Activated CD4-positive, alpha-beta T cell treated with anti-CD3 and anti-CD28 coated beads for 4 hours (primary cell): ENCODE measurements at regions not wholly inside any gene's neighbourhood (a gene's known extent, or its start where the extent isn't known, plus 50 kb on each side); places are given as distances from the start of the nearest gene placed in this dataset.
"Not testable (repeated sequence)": the region's sequence is repeated elsewhere in the genome, so short reads cannot be mapped to it uniquely, and the experiment has no call there.

ENCODE experiments used
- DNase-seq, 2 donors: peaks; one replicate each; pipeline ENCODE4 v3.0.0-alpha.2; 2020

DNA sequence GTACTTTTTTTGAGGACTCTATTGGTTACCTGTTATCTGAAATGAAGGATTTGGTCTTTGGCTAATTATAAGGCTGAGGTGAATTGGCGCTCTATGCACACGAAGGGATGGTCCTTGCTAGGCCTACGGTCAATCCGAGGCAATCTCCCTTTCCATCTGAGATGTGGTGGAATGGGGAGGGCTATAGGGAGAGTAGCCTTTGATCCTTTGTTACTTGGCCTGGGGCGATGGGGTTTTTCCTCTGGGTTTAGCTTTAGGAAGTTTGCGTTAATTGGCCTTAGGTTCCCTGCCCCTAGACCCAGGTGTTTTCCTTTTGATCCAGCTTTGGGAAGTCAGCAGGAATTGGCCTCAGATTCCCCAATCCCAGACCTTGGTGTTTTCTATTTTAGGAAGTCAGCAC, 102.1 kb upstream of the C9orf72 start:
- DNase-seq = no peak

DNA sequence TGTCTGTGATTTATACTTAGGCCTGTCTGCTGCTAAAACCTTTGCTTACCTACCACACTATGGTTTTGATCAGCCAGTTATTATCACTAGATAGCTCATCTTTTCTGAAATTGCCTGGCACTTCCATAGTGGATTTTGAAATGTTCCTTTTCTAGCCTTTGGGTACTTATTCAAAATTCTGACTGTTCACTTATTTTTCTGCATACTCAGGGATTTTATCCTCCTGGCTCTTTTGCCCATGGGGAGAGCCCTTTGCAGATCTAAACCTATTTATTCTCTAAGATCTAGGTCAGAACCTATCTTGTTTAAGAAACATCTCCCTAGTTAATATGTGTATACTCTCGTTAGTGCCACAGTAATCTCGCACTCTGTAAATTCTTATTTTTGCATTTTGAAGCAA, 103.5 kb upstream of the C9orf72 start:
- DNase-seq = no peak

DNA sequence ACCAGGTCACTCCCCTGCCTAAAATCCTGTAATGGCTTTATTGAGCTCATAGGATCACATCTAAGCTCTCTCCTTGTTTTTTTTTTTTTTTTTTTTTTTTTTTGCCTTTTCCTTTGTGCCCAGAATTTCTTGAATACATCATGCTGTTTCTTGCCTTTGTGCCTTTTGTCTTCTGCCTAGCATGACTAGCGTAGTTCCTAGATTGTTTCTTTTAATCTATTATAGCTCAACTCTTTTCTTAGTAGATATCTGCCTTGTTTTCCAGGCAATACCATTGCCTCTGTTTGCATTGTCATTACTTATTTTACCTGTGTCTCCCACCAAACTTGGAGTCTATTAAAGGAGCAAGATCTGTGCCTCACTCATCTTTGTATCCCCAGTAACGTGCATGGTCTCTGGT, 106.1 kb upstream of the C9orf72 start:
- no peak for DNase-seq

DNA sequence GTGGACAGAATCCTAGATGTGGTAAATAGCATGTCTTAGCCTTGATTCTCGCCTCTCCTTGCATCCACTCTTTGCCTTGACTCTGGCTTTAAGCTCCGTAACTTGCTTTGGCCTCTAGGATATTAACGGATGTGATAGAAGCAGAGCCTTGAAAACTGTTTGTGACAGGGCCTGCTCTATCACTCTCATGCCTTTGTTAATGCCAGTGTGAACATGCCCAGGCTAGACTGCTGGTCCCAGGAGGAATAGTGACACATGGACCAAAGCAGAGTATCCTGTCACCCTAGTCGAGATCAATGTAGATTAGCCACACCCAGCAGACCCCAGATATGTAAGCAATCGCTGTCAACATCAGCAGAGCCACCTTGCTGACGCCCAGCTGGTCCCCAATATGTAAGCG, 109.9 kb upstream of the C9orf72 start:
- DNase-seq = no peak

DNA sequence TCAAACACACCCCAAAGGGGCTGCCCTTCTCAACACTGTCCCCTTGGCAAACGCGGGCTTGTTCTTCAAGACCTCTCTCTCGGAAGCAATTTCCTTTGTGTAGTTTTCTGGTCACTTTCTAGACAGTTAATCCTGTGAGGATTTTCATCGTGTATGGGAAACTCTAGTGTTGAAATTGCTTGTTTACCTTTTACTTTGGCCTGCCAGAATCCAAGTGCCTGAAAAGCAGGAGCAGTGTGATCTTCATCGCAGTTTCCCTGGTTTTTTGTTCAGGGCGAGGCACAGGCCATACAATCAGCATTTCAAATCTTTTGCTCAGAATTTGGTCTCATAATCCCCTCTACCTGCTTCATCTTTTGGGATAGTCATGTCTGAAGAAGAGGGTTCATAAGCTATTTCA, 115.7 kb upstream of the C9orf72 start:
- DNase-seq = no peak

DNA sequence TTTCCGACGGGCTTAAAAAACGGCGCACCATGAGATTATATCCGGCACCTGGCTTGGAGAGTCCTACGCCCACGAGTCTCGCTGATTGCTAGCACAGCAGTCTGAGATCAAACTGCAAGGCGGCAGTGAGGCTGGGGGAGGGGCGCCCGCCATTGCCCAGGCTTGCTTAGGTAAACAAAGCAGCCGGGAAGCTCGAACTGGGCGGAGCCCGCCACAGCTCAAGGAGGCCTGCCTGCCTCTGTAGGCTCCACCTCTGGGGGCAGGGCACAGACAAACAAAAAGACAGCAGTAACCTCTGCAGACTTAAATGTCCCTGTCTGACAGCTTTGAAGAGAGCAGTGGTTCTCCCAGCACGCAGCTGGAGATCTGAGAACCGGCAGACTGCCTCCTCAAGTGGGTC, 117.5 kb upstream of the C9orf72 start:
- not testable (repeated sequence) for DNase-seq

DNA sequence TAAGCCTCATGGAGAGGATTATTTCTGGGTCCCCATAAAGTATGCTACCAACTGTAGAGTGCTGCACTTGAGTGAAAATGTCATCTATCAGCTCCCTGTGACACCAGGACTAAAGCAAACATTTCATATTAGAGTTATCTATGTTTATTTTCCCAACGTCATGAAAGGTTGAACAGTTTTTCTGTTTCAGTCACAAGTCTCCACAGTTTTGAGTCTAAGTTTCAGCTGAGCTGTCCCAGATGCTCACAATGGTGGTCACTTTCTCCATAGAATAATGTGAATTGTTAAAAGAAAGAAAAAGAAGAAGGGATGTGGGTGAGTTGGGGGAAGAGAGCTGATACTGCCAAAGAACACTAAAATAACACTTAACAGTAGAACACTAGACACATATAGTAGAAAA, 126.3 kb upstream of the C9orf72 start:
- no peak for DNase-seq

DNA sequence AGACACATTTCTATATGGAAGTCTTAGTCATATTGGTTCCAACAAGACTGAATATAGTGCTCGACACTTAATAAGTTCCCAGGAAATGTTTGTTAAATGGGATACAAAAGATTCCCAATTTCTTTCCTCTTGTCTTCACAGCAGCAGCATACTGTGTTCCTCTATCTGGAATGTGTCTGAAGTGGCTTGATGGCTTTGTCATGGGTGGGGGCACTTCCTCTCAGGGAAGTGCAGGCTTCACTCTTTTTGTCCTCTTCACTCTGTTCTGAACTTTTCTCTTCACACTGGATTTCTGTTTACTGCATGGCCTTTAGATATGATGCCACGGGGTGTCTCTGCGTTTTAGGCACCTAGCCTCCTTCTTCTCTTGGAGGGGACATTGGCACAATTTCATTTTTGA, 127.7 kb upstream of the C9orf72 start:
- DNase-seq = no peak

DNA sequence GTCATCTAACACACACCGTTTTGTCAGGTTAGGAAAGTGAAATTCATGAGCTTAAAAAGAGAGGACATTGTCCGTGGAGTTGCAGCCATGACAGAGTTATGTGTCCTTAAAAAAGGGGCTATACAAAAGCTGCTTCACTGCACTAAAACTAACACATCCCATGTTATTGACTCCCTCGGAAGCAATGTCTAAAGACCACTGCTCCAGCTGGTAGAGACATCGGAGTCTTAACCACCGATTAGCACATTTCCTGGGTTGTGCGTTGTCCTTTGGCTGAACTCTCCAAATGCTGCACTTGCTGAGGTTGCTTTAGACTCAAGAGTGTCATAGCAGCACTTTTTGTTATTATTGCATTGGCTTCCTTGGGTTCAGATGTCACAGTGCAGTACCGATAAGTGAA, 128.3 kb upstream of the C9orf72 start:
- no peak for DNase-seq

DNA sequence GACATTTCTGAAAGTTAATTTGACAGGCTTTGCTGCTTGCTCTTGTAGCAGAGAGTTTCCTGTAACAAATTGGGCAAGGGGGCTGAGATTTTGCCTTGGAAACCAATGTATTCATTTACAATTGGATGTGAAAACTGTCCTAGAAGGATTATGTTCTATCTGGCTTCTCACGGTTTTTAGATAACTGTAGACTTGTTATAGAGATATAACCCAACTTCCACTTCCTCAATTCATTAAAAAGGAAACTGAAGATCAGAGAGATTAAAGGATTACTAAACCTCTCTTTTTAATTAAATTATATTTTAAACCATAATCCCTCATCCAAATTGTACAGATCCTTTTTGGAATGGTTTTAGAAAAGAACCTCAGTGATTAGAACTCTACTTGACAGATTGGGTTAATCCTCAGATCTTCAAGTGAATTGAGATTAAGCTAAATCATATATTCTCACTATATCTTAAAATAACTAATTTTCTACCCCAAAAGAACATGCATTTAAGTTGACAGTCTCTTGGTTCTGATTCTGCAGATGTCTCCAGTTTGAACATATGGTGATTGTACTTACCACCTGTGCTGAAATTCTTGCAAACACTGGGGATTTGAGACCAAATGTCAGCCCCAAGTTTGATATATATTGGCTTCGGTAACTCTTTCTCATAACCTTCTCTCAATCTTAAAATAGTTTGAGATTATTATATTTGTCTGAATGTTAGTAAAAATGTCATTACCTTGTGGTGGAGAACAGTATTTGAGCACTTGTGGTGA, 130.1 kb upstream of the C9orf72 start:
- no peak for DNase-seq

DNA sequence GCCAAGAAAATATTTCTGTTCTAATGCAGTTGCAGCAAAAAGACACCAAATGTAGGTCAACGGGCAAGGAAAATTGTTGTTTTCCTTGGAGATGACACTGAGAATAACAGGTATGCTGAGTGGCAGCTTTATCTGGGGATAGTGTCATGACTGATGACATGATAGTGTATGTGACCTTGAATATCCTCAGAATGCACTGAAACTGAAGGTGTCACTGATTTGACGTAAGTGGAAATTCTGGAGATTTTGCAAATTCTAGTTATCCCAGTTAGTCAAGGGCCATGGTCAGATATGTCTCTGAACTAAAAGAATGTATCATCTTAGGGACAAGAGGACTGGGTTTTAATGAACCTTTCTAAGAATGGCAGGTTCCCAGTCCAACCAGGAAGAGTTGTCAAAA, 138.0 kb upstream of the C9orf72 start:
- DNase-seq = no peak

DNA sequence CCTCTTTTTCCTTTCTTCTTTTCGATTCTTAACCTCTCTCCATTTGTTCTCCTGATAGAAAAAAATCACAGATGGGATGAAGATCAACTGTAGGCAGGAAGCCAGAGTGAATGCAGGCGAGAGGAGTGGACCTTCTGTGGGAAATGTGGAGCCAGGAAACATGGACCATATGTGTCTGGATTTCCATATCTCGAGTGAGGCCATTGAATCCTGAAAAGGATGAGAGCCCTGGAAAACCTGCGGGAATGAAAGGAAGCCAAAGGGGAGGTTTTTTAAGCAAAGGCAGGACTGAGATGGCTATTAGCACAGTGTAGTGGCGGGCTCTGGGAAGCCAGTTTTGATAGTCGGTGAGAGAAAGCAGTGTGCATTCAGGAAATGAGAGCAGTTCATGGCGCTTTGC, 139.5 kb upstream of the C9orf72 start:
- no peak for DNase-seq

DNA sequence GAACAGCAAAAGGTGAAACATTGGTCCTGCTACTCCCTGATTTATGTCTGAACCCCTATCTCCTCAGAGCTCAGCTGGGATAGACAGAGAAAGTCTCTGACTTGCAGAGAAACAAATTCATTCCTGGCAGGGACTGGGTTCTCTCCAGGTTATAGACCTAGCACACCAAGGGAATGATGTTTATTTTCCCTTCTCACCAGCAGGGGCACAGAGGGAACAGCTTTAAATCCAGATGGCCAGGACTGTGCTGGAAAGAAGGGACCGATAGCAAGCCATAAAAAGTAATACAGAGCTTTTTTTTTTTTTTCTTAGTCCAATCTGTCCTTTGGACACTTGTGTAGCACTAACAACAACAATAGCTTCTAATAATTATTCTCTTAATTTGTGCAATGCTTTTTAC, 141.1 kb upstream of the C9orf72 start:
- no peak for DNase-seq

DNA sequence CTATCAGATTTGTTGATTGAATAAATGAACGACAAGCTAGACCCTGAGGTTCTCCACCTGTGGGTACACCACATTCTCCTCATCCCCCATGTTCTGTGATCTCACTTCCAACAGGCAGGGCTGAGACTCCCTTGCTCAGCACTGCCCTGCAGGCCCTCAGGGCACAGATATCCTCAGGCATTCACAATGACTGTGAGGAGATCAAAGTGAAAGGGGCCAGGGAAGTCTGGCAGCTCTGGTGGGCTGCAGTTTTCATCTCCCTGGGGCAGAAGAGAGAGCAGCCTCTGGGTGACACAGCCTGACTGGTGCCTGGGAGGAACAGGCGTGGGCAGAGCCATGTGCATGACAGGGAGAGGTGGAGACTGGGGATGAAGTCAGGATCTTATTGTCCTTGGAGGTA, 142.4 kb upstream of the C9orf72 start:
- no peak for DNase-seq

DNA sequence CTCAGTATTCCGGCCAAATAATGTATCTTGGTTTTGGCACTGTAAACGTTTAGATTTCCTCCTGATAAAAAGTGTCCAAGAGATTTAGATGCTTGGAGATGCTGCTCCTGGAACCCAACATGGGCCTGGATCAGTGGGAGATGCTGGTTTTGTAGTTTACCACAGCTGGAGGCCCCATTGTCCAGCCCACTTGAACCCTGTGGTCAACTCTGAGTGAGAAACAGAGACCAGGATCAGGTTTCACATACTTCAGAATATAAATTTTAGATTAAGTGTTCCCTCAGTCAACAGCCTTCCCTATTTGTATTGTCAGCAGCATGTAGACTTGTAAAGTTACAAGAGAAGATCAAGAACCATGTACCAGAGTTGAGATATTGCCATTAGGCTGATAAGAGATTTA, 144.7 kb upstream of the C9orf72 start:
- DNase-seq = no peak

DNA sequence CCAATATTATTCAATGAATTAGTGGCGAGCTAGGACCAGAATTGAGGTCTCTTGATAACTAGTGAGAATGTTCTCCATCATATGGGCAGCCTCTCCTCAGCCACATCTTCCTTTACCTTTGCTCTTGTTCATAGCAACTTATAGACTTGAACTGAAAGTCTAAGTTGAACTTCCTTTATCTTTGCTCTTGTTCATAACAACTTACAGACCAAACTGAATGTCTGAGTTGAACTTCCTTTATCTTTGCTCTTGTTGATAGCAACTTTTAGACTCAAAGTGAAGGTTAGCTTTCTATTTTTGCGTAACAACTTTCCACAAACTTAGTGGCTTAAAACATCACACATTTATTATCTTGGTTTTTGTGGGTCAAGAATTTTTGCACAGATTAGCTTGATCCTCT, 146.4 kb upstream of the C9orf72 start:
- no peak for DNase-seq

DNA sequence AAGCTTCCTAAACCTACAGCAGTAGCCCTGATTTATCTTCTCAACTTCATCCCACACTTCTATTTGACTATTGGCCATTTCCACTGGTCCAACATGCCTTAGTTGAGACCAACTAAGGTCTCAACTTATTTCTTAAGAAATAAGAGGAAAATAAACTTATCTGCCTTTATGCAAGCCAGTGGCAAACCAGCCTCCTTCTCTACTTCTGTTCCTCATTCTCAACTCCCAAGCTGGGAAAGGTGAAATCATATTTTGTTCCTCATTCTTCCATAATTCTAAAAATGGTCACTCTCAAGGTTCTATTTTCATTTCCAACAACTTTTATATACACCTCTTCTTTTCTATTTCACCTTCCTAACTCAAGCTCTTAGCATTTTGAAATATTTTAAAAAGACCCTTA, 149.6 kb upstream of the C9orf72 start:
- no peak for DNase-seq

DNA sequence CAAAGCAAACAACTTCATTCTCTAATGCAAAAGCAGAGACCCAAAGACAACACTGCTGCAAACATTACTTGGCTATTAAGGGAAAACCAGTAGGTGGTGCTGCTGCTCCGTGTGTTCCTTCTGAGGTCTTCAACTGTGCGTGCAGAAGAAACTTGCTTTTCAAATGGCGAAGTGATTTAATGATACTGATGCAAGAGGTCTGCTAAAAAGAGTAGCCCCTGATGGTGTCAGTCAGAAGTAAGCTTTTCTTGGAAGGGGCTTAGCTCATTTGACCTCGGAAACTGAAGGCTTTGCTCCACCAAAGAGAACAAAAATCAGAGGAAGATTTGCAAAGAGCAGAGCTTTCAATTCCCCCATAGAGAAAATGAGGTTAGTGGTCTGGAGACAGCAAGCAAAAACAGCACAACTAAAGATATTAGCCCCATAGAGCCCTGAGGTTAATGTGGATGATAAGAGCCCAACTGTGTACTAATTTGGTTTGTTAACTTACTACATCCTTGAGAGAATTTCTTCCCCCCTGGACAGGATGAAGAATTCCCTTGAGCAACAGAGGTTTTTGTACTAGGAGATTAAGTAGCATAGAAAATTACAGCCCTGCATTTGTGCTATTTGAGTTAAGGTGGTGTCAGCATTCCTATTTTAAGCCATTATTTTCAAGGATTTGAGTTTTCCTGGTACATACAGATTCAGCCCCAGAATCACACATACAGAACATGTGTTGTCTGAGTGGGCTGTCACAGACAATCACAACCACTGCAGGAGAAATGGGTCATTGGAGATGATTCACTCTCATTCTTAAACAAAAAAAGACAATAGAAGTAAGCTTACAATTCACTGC, 153.2 kb upstream of the C9orf72 start:
- DNase-seq = peak; percentile 21 to 36

DNA sequence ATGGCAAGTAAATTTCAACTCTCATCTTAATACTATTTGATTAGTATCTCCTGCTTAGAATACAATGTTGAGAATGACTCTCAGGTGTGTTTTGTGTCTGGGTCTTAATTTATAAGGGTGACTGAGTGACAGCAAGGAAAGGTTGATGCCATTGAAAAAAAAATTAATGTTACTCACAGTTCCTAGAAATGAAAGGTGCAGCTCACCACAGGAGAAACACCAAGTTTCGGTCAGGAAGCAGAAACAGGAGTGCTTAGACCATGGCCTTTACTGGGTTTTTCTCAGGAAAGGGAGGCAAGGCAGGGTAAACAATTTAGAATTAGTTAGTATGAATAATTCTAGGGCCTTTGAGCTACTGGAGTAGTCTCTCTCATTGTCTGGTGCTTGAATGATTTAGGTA, 159.2 kb upstream of the C9orf72 start:
- no peak for DNase-seq

DNA sequence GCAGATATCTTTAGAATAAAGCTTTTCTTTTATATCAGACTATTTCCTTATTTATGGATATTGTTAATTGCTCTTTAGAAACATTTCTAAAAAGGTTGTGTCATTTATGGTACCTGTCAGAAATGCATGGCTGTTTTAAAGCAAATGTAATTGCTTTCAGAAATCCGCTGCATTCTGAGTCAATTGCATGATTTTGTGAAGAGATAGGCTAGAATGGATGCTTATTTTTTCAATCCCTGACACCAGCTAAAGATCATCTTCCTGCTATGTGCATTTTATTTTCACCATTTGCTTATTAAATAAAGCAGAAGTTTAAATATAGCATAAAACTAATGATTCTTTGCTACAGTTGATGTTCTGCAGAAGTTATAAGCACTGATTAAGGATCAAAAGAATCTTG, 170.2 kb upstream of the C9orf72 start:
- no peak for DNase-seq

DNA sequence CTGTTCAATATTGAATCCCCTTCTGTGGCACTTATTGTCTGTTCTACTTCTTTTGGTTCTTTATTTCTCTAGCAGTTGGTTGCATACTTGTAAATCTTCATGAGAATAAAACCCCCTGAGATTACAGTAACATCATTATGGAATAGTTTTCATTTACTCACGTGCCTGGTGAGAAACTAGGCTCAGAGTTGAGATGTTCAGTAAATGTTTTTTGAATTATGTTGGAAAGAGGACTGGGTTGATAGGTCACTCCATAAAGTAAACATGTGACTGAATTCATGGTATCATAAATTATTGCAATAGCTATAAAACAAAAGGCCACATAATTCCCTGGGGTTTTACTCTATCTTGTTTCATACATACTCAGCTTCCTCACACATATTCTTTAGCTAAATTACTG, 174.2 kb upstream of the C9orf72 start:
- DNase-seq = no peak

DNA sequence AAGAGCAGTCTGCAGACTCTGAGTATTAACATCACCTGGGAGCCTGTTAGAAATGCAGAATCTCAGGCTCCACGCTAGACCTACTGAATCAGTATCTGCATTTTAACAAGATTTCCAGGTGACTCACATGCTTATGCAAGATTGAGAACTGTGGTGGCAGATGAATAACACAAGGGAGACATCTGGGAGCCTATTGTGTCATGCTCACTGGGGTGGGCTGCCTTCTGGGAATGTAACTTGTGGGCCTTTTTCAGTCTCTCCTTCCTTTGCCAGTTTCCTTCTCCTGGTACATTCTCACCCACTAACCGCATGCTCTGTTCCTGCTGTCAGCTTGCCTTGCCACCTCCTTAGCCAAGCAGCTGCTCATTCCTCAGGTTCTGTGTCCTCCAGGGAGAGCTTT, 176.6 kb upstream of the C9orf72 start:
- no peak for DNase-seq

DNA sequence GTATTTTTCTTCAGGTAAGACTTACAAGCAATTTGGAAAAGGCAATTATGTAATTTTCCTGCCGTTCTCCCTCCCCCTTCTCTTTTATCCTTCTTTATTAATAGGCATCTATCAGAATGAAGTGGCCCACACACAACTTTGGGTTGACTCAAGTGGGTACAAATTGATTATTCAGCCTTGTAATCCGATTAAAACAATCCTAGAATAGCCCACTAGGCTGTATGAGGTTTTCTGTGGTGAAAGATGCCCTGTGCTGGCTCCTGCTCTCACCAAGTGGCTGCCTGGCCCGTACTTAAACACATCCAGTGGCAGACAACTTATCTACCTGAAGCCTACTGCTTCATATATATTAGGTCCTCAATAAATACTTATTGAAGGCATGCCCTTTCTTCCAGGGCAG, 177.3 kb upstream of the C9orf72 start:
- DNase-seq = no peak

DNA sequence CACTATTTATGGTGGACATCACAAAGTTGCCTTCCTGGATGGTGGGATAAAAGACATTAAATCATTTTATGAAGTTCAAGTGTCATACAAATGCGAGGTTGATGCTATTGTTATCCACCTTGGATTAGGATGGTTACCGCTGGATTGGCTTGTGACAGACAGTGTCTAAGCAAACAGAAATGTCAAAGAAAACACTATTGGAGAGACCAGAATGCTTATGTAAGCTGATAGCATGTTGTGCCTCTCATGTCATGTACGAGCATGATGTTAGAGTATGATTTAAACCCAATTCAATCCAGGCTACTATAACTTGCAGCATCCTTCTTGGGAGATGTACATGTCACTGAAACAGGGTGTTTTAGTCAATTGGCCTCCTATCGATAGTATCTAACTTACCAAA, 178.8 kb upstream of the C9orf72 start:
- DNase-seq = no peak

DNA sequence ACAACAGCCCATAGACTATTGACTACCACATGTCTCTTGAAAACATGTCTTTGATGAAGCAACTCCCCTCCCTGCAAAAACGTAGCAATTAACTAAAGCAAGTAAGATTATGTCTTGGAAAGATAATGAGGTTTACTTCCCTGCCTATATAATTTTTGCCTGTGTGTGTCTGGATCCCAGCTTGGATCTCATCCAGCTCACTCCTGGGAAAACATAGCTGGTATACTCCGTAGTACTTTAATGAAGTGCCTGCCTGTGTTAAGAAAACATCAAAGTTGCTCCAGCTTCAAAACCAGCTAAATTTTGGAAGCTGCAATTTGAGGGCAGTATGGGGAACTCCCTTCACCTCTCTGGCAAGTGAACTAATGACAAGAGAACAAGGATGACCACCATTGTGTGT, 182.6 kb upstream of the C9orf72 start:
- no peak for DNase-seq
